WERI-Rb-1 (cell line): ENCODE measurements at regions not wholly inside any gene's neighbourhood (a gene's known extent, or its start where the extent isn't known, plus 50 kb on each side); places are given as distances from the start of the nearest gene placed in this dataset.

Experiments used
- DNase-seq: peaks from one replicate; pipeline ENCODE4 v3.0.0-alpha.2; 2020
- H3K27ac ChIP-seq: fragments of 250-450 bp; sonication (Bioruptor Pico); 2 replicates; pipeline ENCODE4 v1.5.1; 2020; ENCODE audit warnings: mild to moderate bottlenecking, moderate library complexity
- H3K27me3 ChIP-seq: fragments of 250-450 bp; sonication (Bioruptor Pico); 2 replicates; pipeline ENCODE4 v1.5.1; 2021; ENCODE audit warnings: mild to moderate bottlenecking, low read depth, moderate library complexity; ENCODE audit not compliant: insufficient read depth, severe bottlenecking
- H3K36me3 ChIP-seq: fragments of 250-450 bp; sonication (Bioruptor Pico); 2 replicates; pipeline ENCODE4 v1.5.1; 2020; ENCODE audit warnings: mild to moderate bottlenecking, moderate library complexity
- H3K4me3 ChIP-seq: 2 replicates; pipeline ENCODE4 v1.5.1; 2011; ENCODE audit warnings: low read depth, mild to moderate bottlenecking, control low read depth, low read length
- H3K9me3 ChIP-seq: fragments of 250-450 bp; sonication (Bioruptor Pico); 2 replicates; pipeline ENCODE4 v1.5.1; 2021; ENCODE audit warnings: mild to moderate bottlenecking, moderate library complexity; ENCODE audit not compliant: severe bottlenecking
- TF ChIP-seq, protein P1 (sequence below): IDR thresholded peaks from 2 replicates; pipeline ENCODE4 v1.5.1; 2011; ENCODE audit warnings: low read depth, mild to moderate bottlenecking, control low read depth, inconsistent platforms, low read length

DNA sequence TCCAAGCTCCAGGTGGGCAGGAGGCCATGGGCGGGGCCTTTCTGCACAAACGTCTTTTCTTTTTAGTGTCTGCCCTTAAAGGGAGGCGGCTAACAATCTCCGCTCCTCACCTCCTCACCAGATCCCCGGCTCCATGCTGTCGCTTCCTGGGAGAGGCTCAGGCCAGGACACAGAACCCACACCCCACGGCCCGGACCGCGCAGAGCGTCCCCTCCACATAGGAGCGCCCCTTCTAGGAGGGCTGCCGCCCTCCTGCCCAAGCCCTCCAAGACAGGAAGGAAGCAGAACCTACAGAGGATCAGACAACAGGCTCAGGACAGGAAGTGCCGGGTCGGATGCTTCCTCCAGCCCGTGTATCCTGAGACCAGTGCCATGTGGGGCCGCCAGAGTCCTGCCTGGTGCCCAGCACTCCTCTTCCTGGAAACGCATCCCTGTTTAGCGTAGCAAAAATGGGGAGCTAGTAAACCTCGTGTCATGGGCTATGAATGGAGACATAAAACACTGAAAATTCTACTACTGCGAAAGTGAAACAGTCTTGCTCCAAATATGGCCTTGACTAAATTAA is 83.2 kb upstream of the ATP10A start:
- Histone ChIP-seq H3K36me3 (no peaks in the 10 kb centered on the region), H3K9me3 (no peaks in the 10 kb centered on the region), H3K27ac (no peak overlapping the region), H3K4me3 (no peak overlapping the region), H3K27me3 (no peaks in the 10 kb centered on the region)
- DNase-seq = peak; percentile 13
- TF ChIP-seq, protein P1, sequence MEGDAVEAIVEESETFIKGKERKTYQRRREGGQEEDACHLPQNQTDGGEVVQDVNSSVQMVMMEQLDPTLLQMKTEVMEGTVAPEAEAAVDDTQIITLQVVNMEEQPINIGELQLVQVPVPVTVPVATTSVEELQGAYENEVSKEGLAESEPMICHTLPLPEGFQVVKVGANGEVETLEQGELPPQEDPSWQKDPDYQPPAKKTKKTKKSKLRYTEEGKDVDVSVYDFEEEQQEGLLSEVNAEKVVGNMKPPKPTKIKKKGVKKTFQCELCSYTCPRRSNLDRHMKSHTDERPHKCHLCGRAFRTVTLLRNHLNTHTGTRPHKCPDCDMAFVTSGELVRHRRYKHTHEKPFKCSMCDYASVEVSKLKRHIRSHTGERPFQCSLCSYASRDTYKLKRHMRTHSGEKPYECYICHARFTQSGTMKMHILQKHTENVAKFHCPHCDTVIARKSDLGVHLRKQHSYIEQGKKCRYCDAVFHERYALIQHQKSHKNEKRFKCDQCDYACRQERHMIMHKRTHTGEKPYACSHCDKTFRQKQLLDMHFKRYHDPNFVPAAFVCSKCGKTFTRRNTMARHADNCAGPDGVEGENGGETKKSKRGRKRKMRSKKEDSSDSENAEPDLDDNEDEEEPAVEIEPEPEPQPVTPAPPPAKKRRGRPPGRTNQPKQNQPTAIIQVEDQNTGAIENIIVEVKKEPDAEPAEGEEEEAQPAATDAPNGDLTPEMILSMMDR = no peak

DNA sequence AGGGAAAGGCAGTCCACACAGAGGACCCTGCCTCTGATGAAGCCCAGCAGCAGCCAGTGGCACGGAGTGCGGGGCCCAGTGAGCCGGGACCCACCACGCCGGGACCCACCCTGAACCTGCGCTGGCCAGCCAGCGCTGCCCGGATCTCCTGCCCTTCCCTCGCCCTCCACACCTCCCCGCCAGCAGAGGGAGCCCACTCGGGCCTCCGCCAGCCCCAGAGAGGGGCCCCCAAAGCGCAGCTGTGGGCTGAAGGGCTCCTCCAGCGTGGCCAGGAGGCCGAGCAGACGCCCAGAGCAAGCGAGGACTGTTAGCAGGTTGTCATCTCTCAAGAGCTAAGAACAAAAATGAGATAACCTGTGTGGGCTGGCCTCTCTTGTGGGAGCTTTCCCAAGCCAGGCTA is 81.3 kb upstream of the ATP10A start:
- Histone ChIP-seq H3K36me3 (no peaks in the 10 kb centered on the region), H3K4me3 (no peak overlapping the region), H3K27me3 (no peaks in the 10 kb centered on the region), H3K27ac (no peak overlapping the region), H3K9me3 (no peaks in the 10 kb centered on the region)
- TF ChIP-seq, protein P1 = no peak
- no peak for DNase-seq

DNA sequence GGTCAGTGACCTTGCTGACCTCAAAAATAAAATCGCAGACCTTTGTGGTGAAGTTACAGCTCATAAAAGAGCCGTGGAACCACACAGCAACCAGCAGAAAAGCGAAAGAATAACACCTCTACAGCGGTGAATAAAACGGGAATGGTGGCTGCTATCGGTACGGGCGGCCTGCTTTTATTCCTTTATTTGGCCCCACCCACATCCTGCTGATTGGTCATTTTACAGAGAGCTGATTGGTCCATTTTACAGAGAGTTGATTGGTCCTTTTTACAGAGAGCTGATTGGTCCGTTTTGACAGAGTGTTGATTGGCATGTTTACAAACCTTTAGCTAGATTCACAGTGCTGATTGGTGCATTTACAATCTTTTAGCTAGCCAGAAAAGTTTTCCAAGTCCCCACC is 80.7 kb upstream of the ATP10A start:
- no peak for DNase-seq
- H3K9me3 ChIP-seq = no peaks in the 10 kb centered on the region
- H3K27ac ChIP-seq = no peak overlapping the region
- no peak overlapping the region for H3K4me3 ChIP-seq
- no peaks in the 10 kb centered on the region for H3K27me3 ChIP-seq
- TF ChIP-seq, protein P1 = no peak
- H3K36me3 ChIP-seq = no peaks in the 10 kb centered on the region

DNA sequence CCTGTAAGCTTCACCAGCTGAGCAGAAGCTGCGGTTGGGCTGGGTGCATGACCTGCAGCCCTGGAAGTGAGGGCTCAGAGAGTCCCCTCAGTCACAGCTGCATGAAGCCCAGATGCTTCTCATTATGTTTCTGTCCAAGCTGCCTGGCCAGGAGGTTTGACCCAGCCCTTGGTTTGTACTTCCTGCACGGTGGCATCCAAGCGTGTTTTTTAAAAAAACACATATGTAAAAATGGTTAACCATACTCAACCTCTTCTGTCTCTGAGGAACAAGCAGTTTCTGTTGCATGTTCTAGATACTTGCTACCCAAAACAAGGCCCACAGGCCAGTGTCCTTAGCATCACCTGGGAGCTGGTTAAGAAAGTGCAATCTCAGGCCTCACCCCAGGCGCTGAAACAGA is 76.0 kb upstream of the ATP10A start:
- Histone ChIP-seq H3K9me3 (no peaks in the 10 kb centered on the region), H3K36me3 (no peaks in the 10 kb centered on the region), H3K27me3 (no peaks in the 10 kb centered on the region), H3K4me3 (no peak overlapping the region), H3K27ac (no peak overlapping the region)
- TF ChIP-seq, protein P1 = no peak
- no peak for DNase-seq

DNA sequence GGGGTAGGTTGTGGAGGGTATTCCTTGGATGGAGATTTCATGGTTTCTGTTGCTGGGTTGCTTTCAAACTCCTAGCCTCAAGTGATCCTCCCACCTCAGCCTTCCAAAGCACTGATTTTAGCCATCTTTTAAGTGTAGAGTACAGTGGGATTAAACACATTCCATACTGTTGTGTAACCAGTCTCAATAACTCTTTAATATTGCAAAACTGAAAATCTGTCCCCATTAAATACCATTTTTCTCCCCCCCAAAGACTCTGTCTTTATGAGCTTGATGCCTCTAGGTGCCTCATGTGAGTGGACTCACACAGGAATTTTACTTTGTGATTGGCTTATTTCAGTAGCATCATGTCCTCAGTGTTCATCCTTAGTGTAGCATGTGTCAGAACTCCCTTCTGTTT is 74.7 kb upstream of the ATP10A start:
- H3K27me3 ChIP-seq = no peaks in the 10 kb centered on the region
- no peak overlapping the region for H3K27ac ChIP-seq
- H3K36me3 ChIP-seq = no peaks in the 10 kb centered on the region
- H3K9me3 ChIP-seq = no peaks in the 10 kb centered on the region
- TF ChIP-seq, protein P1 = no peak
- DNase-seq = no peak
- no peak overlapping the region for H3K4me3 ChIP-seq

DNA sequence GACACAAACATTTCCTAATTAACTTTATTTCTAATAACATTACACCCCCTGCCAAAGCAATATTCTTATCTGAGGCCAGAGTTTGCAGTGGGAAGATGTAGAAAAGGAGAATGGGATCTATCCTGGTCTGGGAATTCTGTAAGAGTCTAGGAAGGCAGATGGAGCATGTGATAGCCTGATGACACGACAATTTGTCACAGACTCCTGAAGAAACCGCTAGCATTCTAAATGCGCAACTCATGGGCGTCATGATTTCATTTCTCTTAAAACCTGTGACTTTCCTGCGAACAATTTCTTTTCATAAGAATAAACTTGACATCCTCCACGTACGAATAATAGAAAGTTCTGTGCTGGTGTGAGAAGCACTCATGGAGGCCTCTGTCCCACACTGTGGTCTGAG is 72.9 kb upstream of the ATP10A start:
- Histone ChIP-seq H3K27me3 (no peaks in the 10 kb centered on the region), H3K36me3 (no peaks in the 10 kb centered on the region), H3K4me3 (no peak overlapping the region), H3K27ac (no peak overlapping the region), H3K9me3 (no peaks in the 10 kb centered on the region)
- TF ChIP-seq, protein P1 = no peak
- no peak for DNase-seq
